GM03348 (cell line): ENCODE measurements at regions not wholly inside any gene's neighbourhood (a gene's known extent, or its start where the extent isn't known, plus 50 kb on each side); places are given as distances from the start of the nearest gene placed in this dataset.

Experiments
- DNase-seq: peaks from one replicate; pipeline ENCODE4 v3.0.0; 2012; ENCODE audit warnings: low spot score

DNA sequence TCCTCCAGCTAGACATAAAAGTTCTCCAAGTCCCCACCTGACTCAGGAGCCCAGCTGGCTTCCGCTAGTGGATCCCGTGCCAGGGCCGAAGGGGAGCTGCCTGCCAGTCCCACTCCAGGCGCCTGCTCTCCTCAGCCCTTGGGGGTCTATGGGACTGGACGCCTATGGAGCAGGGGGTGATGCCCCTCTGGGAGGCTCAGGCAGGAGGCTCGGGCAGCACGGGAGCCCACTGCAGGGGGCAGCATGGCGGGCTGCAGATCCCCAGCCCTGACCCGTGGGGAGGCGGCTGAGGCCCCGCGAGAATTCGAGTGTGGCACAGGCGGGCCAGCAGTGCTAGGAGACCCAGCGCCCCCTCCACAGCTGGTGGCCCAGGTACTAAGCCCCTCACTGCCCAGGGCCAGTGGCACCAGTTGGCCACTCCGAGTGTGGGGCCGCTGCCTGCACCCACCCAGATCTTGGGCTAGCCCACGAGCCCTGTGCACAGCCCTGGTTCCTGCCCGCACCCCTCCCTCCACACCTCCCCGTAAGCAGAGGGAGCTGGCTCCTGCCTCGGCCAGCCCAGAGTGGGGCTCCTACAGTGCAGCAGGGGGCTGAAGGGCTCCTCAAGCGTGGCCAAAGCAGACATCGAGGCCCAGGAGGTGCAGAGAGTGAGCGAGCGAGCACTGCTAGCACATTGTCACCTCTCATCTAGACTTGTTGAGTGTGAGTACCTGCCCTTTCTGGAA, 221.3 kb upstream of the NSMCE3 start:
- no peak for DNase-seq

DNA sequence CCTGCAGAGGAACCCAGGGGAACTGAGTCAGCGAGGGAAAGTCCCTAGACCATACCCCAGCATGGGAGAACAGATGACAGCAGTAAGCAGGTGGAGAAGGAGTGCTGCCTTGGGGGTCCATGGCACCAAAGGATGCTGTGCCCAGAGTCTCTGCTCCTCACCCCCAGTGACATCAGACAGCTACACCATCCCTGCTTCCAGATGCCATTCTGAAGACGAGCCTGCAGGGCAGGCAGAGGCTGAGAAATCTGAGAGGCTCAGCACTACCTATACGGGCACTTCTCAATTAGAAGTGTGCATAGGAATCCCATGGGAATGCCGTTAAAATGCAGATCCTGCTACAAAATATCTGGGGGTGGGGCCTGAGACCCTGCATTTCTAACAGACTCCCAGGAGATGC, 211.3 kb upstream of the NSMCE3 start:
- DNase-seq: no peak

DNA sequence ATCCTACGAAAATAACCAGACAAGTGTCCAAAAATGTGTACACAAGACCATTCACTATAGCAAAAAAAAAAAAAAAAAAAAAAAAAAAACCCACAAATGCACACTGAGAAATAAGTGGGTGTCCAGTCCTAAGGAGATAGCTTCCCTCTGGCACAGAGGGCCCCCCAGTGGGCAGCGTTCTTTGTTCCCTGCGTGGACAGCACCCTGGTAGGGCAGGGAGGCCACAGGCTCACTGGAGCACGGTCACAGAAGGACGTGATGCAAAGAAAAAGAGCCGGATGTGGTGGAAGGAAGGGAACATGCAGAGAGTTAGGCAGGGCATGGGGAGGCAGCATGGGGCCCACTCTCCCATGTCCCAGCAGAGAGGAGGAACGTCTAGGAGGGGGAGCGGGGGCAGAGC, 210.7 kb upstream of the NSMCE3 start:
- no peak for DNase-seq

DNA sequence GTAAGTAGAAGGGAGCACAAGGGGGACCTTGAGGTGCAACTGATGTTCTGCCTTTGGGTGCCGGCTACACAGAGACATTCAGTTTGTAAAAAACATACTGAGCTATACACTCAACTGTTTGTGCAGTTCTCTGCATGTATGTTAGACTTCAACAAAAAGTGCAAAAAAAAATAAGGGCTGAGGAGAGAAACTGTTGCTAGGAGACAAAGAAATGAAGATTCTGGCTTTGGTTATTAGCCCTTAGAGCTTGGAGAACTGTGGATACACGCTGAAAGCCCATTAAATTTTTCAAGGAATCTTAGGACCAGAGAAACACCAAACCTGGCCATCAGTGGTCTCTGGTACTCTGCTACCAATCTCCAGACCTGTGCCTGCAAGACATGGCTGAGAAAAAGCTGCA, 207.6 kb upstream of the NSMCE3 start:
- DNase-seq: no peak

DNA sequence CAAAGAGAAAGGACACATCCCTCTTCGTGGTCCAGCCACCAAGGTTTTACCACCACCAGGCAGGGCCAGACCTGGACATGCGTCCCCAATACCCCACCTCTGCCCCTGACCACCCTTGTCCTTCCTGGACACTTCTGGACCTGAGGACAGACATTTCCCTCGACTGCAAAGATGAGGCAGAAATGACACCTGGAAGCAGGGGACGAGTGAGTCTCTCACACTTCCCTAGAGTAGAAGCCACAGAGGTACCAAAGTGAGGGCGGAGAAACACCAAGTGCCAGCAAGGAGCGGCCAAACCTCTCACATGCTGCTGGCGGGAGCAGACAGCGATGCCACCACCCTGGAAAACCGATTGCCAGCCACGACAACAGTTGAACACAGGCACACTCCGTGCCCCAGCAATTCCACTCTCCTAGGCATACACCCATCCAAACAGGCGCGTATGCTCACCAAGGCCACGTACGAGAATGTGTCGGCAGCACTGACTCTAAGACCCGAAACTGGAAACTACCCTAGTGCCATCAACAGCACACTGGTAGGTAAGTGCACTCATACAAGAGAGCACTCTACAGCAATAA, 207.0 kb upstream of the NSMCE3 start:
- DNase-seq: no peak

DNA sequence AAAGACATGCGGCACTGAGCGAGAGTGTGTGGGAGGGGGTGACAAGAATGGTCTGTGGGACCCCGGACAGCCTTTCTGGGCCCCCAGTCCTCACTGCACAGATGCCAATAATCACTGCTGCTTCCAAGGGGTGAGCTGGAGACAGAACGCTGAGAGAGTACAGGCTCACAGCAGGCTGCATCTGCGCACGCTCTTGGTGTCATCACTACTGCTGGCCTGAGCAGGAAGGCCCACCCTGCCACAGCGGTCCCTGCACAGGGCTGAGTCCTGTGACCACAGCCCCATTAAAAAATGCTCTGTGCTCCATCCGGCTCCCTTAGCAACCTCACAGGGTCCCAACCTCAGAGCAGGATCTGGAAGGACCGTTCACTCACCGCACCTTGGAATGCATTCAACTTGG, 205.5 kb upstream of the NSMCE3 start:
- no peak for DNase-seq

DNA sequence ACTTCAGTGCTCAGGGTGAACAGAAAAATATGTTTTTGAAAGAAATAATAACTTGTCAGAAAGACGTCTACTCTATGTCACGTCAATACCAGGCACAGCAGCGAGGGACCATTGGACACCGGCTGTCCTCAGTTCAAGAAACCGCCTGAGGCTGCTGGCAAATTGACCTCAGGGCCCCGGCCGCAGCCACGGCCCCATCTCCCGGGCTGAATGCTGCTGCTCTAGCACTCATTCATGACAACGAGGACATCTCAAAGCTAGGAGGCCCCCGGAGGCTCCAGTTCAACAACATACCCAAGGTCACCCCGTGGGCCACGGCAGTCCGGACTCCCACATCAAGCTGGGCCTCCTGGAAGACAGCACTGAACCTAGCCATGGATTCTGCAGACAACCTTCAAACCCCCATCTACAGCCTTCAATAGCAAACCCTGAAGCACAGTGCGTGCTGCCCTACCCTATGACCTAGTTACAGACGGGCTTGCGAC, 204.0 kb upstream of the NSMCE3 start:
- DNase-seq: no peak

DNA sequence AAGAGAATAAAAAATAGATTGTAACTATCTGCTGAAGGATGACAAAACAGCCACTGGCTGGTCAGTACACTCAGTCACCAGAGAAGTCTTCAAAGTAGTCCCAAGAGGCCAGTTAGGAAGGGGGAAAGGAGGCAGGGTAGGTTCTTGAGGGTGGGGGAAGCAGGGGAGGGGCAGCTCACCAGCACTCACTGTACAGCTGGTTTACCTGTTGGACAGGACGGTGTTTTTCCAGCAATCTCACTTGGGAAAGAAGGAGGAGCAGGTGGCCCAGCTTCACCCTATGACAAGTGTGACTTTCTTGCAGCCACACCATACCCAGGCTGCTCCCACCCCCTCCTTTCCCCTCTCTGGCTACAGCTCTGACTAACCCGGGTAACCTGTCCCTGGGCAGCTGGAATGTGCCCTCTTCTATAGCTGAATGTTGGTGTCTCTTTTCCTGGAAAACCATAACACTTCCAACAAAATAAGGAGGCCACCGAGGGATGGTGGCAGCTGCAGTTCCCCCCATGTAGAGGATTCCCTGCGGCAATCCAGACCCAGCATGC, 203.4 kb upstream of the NSMCE3 start:
- DNase-seq: no peak

DNA sequence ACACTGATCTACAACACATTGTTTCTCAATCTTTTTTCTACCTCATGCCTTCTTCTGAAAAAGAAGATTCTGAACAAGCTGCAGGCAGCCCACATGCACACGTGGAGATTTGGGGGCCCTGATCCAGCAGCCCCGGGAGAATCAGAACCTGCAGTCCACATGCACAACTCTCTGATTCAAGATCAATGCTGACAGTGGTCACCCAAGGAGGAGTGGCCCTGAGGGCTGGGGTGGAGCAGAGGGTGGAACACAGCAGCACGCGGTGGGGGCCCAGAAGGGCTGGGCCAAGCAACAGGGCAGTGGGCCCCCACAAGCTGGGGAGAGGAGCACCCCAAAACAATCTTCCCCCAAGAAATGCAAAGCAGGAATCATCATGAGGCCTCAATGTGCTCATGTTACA, 202.1 kb upstream of the NSMCE3 start:
- DNase-seq: no peak

DNA sequence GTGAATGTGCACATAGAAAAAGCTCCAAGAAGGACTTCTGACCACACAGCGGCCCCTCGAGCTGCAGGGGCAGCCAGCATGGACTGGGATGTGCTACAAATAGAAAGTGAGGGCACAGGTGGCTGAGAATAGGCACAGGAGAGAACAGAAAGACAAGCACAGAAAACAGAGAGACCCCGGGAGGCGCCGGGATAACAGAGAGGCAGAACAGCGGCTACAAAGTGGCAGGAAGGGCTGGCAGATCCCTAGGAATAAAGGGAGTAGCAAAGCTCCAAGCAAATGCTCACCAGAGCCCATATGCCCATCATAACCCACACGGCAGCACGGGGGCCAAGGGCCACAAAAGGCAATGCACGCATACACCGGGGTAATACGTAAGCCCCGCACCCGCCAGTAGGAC, 201.7 kb upstream of the NSMCE3 start:
- DNase-seq: no peak

DNA sequence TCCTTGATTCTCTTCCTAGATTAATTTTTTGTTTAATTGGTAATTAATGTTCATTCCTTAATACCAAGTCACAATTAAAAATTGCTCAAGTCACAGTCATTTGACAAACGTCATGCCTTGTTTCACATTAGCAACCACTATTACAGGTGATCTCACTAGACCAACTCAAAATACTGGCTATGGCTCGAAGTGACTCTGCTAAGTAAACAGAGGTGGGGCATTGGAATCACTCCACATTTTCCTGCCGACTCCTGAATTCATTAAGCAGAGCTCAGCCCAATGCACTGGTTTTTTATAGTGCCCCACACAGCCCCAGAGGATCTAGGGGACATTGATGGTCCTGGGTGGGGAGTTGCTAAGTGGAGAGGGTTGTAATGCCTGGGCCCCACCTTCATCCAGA, 201.2 kb upstream of the NSMCE3 start:
- no peak for DNase-seq

DNA sequence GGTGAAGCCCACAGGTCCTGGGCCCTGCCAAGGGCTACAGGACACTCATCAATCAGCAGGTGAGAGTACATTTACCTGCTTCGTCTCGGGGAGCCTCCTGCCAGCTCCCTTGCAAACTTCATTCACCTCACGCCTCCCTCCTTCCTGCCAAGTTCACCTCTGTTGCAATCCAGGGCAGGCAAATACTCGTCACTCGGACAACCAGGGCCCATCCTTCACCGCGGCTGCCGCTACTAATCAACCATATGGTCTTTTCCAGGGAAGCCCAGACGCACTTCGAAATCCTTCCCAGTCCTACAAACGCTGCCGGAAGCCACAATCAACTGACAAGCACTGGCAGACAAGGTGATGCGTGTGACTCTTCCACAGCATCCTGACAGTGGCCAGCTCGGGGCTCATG, 200.7 kb upstream of the NSMCE3 start:
- DNase-seq: no peak

DNA sequence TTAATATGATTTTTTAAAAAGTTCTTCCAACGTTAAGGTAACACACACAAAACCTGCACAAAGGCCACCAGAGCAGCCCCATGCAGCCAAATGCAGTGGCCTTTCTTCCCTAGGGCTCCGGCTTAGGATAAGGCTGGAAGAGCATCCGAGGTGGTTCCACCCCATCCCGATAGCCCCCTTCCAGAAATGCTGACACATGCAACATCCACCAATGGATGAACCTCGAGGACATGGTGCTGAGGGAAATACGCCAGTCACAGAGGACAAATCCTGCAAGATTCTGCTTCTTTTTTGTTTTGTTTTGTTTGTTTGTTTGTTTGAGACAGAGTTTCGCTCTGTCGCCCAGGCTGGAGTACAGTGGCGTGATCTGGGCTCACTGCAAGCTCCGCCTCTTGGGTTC, 199.3 kb upstream of the NSMCE3 start:
- no peak for DNase-seq

DNA sequence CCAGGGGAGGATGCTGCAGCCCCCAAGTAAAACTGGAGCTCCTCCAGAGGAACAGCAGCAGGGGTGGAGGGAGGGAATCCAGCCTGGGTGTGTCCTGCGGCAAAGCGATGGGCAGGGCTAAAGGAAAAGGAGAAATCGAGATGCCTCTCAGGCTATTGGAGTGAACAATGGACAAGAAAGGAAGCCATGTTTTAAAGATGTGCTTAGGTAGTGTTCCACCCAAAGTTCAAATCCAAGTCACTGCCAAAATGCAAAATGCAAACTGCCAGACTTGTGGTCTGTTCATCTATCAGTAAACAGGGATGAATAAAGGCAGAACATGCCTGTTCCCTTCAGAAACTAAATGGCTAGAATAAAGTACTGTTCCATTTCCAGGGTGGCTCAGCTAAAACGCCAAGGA, 197.5 kb upstream of the NSMCE3 start:
- DNase-seq: no peak

DNA sequence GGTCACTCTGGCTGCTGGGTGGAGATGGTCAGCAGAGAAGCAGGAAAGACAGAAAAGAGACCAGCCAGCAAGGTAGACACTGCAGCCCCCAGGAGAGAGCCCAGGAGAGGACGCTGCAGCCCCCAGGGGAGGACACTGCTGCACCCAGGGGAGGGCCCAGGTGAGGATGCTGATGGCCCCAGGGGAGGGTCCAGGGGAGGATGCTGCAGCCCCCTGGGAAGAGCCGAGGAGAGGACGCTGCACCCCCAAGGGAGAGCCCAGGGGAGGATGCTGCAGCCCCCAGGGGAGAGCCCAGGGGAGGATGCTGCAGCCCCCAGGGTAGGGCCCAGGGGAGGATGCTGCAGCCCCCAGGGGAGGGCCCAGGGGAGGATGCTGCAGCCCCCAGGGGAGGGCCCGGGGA, 196.7 kb upstream of the NSMCE3 start:
- DNase-seq: no peak

DNA sequence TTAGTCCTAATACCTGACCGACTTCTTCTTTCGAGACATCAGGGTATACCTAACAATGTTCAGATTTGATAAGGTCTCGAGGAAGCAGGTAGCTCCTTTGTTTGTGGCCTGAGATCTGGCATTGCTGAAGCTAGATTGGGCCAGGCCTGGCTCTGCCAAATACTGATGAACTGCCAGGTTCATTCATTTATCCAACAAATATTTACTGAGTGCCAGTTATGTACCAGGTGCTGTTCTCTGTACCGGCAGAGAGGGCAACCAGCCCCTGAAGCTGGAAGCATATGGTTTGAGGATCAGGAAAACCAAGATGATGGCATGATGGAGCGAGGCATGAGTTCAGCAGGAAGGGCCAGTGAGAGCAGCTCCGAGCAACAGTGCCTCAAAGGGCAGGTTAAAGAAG, 196.2 kb upstream of the NSMCE3 start:
- DNase-seq: no peak

DNA sequence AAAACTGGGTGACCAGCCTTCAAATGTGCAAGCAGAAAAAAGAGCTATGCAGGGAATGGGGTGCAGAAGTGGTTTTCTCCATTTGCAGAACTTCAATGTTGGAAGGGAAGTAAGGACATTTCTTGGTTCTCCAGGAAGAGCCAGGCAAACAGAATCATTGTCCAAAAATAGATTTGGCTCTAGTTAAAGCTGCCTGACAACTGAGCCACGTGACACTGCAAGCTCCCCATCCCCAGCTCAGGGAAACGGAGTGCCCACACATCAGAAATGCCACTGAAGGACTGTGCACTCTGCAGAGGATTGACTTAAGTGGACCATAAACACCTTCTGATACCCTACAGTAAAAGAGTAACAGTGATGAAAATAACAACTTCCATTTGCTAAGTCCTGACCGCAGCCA, 195.6 kb upstream of the NSMCE3 start:
- DNase-seq: no peak

DNA sequence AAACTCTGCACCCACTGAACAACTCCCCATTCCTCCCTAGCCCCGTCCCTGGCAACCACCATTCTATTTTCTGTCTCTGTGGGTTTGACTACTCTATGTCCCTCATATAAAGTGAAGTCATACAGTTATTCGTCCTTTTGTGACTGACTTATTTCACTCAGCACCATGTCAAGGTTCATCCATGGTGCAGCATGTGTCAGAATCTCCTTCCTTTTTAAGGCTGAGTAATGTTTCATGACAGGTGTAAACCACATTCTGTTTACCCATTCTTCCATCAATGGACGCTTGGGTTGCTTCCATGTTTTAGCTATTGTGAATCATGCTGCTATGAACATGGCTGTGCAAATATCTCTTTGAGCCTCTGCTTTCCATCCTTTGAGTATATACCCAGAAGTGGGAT, 192.3 kb upstream of the NSMCE3 start:
- DNase-seq: no peak

DNA sequence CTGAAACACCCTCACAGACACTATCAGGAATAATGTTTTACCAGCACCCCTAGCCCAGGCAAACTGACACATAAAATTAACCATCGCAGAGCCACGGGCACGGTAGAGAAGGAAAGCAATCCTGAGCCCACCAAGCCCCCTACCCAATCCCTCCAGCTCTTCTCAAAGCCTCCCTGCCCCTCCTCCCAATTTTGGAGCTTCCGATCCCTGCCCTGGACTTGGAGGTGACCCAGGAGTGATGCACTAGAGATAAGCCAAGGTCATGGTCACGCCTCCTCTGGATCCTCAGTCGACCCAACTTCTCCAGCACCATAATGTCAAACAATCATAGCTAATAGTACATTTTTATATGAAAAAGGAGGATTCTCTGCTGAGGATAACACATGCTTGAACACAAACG, 188.7 kb upstream of the NSMCE3 start:
- no peak for DNase-seq

DNA sequence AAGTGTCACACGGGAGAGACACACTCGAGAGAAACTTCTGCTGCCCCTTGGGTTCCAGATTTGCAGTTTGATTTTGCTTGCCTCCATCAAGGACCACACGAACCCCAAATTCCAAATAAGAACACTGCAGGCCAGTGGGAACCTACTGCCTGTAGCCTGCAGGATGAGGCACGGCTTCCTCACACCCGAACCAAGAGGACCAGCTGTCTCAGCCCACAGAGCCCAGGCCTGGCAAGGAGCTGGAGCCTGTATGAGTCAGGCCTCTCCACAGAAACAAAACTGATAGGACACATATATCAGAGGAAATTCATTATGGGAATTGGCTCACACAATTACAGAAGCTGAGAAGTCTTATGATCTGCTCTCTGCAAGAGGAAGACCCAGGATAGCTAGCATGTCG, 188.1 kb upstream of the NSMCE3 start:
- DNase-seq: peak; percentile 27

DNA sequence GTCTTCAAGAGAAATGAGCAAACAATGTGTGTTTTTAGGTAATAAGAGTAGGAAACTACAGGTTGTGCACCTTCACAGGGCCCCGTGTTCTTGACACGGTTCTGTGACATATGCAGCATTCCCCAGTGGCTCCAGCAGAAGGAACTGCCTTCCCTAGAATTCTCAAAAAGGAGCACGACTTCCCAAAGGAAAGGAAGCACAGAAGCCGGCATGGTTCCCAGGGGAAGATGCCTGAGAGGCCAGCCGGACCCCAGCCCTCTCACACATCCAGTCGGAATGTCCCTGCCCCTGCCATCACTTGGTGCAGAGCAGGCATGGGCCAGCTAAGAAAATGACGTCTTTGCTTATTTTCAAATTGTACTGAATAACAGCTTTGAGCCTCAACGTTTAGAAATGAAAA, 187.3 kb upstream of the NSMCE3 start:
- DNase-seq: no peak

DNA sequence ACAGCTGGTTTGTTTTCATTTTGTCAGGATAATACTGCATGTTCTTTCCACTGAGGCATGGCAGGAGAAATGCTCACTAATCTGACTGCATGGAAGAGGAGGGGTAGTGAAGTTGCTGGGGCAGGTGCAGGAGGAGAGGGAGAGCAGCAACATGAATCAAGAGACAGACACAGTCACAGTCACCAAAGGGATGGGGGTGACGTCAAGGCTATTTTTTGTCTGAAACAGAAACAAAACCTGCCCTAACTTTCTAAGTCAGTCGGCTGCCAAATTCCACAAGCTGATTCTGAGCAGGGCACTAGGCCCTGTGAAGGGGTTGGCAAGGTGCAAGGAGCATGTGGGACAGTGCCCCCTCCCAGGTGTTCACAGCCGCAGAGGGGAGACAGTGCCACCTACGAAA, 186.6 kb upstream of the NSMCE3 start:
- DNase-seq: no peak

DNA sequence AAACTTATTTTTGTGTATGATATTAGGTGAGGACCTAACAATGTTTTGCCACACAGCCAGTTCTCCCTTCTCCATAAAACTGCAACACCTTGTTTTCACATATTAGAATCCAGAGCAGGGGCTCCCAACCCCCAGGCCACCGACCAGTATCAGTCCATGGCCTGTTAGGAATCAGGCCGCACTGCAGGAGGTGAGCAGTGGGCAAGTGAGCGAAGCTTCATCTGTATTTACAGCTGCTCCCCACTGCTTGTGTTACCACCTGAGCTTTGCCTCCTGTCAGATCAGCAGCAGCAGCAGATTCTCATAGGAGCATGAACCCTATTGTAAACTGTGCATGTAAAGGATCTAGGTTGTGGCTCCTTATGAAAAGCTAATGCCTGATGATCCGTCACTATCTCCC, 185.9 kb upstream of the NSMCE3 start:
- DNase-seq: no peak

DNA sequence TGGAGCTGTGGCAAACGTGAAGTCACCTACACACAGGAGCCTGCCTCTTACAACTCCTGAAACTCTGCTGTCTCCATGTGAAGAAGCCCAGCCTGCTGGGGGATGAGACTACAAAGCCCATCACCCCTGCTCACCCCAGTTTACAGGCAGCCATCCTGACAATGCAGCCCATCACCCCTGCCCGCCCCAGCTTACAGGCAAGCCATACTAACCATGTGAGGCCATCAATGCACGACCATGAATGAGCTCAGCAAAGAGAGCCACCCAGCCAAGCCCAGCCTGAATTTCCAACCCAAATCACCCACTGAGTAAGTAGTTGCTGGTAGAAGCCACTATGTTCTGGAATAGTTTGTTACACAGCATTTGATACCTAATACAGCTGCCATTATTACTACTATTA, 185.4 kb upstream of the NSMCE3 start:
- no peak for DNase-seq
